SK-N-DZ (cell line): ENCODE measurements at regions not wholly inside any gene's neighbourhood (a gene's known extent, or its start where the extent isn't known, plus 50 kb on each side); places are given as distances from the start of the nearest gene placed in this dataset.
"Not testable (repeated sequence)": the region's sequence is repeated elsewhere in the genome, so short reads cannot be mapped to it uniquely, and the experiment has no call there.

Experiments used
- DNase-seq: peaks from one replicate; pipeline ENCODE4 v3.0.0-alpha.2; 2015; ENCODE audit warnings: low spot score

DNA sequence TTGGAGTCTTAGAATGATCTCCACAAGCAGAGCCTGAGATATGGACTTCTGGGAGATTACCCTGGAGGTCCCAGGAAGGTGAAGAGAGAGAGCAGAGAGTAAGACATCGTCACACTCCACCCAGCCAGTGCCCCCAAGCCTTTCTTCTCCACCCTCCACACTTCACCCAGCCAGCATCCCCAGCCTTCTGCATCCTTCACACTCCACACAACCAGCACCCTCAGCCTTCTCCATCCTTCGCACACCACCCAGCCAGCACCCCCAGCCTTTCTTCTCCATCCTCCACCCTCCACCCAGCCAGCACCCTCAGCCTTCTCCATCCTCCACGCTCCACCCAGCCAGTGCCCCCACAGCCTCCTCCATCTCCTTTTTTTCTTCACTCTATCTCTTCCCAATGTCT is 603.9 kb upstream of the B3GAT1 start:
- no peak for DNase-seq

DNA sequence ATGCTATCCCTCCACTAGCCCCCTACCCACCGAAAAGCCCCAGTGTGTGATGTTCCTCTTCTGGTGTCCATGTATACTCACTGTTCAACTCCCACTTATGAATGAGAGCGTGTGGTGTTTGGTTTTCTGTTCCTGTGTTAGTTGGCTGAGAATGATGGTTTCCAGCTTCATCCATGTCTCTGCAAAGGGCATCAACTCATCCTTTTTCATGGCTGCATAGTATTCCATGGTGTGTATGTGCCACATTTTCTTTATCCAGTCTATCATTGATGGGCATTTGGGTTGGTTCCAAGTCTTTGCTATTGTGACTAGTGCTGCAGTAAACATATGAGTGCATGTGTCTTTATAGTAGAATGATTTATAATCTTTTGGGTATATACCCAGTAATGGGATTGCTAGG is 599.3 kb upstream of the B3GAT1 start:
- not testable (repeated sequence) for DNase-seq

DNA sequence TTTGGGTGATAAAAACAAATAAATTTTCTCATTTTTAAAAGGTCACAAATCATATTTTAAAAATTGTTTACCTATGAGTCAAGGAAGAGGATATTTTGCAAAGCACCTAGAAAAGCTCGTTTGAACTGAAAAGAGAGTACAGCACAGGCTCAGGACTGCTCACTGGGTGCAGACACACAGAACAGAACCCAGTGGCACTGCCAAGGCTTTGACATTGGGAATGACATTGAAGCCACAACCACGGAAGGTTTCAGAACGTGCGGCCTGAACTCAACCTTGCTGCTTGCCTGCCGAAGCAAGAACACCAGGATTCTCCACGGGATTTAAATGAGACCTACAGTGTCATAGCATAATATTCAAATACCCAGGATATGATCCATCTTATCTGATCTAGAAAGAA is 597.1 kb upstream of the B3GAT1 start:
- DNase-seq = no peak

DNA sequence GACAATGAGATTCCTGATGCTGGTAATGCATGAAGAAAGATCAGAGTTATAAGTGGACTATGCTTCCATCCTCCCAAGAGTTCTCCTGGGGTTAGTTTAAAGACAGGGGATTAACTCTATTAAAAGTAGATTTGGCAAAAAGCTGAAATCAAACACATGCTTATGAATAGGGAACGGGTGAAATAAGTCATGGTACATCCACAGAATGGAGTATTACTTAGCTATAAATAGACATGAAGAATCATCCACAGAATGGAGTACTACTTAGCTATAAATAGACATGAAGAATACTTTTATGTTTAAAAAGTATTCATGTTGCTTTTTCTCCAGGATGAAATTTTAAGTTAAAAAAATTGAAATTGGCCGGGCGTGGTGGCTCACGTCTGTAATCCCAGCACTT is 596.4 kb upstream of the B3GAT1 start:
- DNase-seq = no peak

DNA sequence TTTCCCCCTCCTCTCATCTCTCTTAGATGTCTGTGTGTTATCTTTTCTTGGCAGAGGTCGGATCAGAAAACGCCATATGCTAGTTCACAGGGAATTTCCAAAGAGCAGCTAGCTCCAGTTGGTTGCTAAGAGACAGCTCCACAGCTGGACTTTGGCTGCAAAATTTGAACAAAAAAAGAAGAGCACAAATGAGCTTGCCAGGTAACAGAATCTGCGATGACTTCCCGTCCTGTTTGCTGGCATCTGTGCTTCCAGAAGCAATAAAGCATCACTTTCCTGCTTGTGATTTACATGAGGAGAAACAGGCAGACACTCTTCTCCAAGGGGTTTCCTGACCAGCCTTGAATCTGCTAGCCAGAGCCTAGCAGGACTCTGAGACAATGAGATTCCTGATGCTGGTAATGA is 596.0 kb upstream of the B3GAT1 start:
- DNase-seq = no peak

DNA sequence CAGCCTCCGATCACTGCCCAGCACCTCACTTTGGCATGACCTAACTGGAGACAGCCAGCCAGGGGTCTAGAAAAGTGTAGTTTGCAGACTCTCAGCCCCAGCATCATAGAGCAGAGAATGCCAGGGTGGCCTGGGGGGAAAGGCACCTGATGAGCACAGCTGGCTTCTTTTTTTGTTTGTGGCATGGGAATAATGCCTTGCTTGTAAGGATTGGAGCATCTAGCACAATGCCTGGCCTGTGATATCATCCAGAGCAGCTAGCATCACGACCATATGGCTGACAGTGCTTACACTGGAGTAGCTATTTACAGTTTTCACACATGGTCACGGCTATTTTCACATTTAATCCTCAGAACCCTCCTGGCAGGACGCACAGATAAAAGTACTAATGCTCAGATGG is 594.8 kb upstream of the B3GAT1 start:
- DNase-seq = no peak

DNA sequence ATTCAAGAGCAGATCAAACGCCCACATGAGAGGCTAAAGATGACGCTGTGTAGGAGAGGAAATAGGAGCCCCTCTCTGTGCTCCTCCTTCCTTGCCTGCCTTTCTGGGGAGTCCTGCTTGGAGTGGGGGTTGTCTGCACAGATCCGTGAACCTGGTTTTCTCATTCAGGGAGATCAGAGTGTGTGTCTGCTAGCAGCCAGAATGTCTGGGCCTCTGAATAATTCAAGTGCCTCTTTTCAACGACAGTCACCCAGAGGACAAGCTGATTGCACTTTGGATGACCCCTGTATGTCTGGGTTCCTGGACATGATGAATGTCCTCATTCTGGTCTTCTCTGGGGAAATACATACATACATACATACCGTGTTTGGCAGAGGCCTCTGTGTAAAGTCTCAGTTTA is 592.5 kb upstream of the B3GAT1 start:
- no peak for DNase-seq

DNA sequence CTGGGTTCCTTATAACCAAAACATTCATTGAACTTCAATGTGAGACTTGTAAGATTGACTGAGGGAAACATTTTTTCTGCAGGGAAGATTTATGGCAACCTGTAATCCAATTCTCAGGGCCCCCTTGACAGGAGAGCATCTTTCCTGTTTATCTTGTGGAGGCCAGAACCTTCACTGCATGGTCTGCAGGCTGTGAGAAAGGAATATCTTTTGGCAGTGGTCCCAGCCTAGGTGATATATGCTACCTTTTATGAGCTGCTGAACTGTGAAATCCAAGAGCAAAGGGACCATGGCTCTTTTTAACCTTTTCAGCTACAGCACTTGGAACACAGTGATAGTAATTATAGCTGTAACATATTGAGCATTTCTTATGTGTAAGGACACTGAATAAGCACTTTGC is 590.2 kb upstream of the B3GAT1 start:
- no peak for DNase-seq

DNA sequence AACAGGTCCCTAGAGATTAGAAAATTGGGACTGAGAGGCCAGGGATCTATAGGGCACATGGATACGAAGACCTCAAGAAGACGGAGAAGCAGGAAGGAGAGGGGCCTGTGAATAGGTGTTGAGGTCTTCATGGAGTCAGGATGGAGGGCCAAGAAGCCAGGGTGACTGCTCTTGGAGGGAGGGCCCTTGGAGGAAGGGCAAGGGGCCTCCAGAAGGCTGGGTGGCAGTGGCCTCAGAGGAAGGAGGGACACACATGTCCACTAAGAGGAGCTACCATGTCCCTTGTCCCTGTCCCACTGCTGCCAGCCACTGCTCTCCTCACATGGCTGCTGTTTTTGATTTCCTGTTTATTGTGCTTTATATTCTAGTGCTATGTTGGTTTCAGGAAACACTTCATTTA is 589.5 kb upstream of the B3GAT1 start:
- DNase-seq = no peak

DNA sequence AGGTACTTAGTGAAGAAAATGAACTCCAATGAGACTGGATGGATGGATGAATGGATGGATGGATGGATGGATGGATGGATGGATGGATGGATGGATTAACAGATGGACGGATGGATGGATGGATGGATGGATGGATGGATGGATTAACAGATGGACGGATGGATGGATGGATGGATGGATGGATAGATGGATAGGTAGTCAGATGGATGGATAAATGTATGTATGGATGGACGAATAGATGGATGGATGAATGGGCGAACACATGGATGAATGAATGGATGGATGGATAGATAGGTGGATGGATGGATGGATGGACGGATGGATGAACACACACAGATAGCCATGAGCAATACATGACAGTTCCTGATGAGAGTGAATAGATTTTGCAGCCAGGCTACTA is 589.0 kb upstream of the B3GAT1 start:
- DNase-seq = not testable (repeated sequence)

DNA sequence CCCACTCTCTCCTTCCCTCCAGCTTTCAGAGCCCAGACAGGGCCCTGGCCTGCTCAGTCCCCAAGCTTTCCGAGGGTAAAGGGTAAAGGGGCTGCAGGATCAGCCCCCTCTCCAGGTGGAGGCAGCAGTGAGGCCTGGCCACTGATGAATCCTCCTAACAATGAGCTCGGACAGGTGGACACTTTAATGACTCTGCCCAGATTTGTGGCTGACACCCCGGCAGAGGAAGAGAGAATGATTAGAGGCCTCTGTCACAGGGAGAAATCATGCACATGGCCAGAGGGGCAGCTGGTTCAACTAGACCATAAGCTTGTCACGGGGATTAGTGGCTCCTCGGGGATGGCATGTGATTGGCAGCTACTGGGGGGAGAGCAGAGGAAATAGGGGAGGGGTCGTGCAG is 587.5 kb upstream of the B3GAT1 start:
- no peak for DNase-seq

DNA sequence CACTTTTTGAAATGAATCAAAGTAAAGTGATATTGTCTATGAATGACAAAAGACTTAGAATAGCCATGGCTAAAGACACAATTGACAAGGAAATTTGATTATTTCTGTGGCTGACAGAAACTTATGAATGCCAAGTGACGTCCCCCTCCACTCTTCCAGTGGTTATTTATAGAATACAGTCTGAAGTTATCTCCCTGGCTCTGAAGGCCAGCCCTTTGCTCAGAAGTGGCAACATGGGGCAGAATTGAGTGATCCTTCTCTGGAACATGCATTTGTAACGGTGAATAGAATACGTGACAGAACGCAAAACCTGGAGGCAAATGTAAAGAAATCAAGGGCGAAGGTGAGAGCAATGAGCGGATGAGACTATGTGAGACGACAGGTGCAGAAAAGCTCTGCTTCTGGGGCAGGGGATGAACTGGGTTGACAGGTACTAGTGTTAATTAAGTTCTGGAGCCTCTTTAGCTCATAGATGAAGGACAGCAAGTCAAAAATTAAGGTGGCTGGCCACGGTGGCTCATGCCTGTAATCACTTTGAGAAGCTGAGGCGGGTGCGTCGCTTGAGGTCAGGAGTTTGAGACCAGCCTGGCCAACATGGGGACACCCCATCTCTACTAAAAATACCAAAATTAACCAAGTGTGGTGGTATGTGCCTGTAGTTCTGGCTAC is 585.7 kb upstream of the B3GAT1 start:
- DNase-seq = no peak

DNA sequence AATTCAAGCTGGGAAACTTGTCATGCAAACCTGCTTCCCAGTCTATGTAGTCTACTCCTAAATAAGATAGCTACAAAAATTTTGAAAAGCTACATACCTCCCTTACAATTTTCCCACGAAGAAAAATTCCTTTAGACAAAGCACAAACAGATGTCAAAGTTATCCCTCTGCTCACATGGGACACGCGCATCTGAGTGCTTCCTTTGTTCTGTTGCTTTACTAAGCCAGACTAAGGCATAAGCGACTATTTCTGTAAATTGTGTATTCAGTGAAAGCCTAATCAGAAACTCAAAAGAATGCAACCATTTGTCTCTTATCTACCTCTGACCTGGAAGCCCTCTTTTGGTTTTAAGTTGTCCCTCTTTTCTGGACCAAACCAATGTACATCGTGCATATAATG is 583.7 kb upstream of the B3GAT1 start:
- no peak for DNase-seq

DNA sequence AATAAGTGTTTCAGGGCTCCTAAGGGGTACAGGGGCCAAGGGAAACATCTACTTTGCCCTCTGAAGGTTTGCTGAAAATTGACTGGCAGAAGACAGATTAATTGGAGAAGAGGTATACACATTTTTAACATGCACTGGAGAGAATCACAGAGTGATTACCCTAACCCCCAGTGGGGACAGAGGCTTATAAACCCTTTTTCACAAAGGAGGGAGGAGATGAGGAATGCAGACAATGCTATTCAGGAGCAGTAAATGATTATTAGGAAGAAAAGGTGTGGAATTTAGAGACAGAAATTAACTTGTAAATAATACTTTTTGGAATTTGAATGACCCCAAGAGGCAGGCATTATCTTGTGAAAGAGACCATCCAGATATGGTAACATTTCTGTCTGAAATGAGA is 582.4 kb upstream of the B3GAT1 start:
- DNase-seq = no peak

DNA sequence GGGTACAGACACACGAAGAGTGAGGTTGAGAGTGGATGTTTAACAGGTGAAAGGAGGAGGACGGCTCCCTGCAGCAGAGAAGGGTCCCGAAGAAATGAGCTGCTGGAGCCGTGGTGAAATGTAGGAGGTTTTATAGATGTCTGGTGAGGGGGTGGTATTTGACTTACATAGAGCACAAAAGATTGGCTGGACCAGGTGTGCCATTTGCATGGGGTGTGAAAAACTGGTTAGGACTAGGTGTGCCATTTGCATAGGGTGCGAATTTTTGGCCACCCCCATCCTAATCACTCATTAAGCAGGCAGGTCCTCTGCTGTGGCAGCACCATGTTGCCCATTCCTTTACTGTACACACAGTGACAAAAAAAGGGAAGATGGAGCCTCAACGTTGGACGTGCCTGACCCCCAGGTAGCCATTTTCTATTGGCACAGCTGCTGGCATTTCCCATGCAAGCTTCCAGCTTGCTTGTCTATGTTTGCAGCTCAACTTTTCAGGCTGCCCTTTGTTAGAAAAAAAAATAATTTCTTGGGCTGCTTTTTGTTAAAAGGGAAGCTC is 581.7 kb upstream of the B3GAT1 start:
- no peak for DNase-seq

DNA sequence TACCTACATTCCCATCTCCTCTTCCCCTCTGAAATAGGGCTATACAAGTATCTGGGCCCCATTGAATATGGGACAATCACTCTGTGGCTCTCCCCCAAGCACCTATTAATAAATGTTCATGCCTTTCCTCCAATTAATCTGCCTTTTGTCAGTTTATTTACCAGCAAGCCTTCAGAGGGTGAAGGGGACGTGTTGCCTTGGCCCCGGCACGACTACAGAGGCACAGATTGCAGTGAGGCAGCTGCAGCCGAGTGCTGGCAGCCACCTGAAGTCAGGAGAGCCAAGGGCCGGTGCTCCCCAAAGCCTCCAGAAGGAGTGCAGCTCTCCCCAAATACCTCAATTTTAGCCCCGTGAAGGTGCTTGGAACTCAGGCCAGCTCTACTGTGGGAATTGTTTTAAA is 580.9 kb upstream of the B3GAT1 start:
- DNase-seq = no peak

DNA sequence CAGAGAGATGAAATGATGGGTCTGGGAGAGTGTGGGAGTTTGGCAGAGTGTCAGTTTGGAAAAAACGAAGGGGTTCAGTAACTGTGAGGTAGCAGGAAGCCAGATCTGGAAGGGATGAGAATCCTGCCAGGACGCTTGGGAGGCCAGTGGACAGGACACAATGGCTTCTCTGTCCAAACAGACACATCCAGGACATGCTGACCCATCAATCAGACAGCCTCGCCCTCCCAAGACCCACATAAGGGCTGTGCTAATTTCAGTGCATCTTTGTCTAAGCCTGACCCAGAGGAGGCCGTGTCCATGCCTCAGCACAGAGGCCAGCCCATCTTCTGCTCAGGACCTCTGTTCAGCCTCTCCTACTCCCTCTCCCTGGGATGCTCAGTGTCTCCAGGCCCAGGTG is 576.5 kb upstream of the B3GAT1 start:
- no peak for DNase-seq

DNA sequence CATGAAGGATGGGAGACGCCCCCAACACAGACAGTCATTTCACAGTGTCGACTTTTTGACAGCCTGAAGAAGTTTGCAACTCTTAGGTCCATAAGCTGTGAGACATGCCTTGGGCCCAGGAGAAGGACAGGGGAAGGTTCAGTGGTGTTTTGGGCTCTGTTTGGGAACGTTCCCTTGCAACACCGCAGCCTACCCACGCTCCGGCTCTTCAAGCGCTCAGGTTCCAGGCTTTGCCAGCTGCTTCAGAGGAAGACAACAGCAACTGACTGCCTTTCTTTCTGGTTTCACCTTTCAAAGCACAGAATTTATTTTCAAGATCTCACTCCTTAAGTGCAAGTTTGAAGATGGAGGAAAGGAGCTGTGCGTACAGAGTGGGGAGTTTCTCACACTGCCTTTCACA is 575.8 kb upstream of the B3GAT1 start:
- no peak for DNase-seq

DNA sequence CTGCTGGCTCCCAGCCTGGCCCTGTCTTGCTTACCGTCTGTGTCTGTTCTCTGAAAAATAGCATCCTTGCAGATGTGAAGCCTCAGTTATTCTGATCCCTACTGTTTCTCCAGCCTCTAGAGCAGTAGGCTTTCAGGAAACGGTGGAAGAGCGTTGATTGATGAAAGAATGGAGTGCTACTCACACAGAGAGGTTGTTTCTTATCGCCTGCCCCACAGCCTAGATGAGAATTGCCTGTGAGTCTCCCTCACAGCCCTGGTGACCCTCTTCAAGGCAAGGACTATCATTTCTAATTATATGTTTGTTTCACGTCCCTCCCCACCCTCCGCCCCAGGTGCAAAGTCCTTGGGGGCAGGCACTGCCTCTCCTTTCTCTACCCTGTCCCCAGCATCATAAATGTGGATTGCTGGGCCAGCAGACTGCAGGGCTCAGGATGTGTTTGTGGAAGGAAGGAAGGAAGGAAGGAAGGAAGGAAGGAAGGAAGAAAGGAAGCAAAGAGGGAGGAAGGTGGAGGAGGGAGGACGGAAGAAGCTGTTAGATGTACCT is 575.3 kb upstream of the B3GAT1 start:
- no peak for DNase-seq

DNA sequence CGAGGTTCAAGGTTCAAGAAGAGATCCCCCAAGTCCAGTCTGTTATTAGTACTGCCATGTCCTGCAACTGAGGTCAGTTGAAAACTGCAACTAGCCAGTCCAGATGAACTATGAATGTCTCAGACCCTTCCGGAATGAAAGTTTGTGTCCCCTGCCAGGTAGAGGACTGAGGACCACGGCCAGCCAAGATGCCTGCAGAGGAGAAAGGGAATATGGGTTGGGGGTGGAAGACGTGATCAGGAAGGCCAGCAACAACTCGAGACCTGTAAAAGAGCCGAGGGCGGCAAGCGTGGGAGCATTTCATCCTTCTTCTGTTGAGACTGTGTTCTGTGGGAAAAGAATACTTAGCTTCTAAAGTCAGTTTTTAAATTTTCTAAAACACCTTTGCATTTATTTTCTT is 572.4 kb upstream of the B3GAT1 start:
- DNase-seq = no peak

DNA sequence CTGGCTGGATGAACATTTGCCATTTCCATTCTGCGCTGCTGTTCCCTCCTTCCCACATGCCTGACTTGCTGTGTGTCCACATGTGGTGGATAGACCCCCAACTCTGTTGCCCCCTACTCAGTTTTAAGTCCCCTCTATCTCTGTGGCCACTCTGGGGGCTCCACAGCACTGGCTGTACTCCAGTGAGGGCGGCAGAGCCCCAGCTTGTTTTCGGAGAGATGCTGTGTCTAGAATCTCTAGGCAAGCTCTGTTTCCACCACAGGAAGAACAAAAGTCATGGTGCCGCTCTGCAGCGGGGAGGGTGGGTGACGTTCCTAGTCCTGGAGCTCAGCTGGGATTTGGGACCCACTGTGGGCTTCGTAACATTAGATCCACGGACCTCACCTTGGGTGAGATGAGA is 570.4 kb upstream of the B3GAT1 start:
- DNase-seq = not testable (repeated sequence)

DNA sequence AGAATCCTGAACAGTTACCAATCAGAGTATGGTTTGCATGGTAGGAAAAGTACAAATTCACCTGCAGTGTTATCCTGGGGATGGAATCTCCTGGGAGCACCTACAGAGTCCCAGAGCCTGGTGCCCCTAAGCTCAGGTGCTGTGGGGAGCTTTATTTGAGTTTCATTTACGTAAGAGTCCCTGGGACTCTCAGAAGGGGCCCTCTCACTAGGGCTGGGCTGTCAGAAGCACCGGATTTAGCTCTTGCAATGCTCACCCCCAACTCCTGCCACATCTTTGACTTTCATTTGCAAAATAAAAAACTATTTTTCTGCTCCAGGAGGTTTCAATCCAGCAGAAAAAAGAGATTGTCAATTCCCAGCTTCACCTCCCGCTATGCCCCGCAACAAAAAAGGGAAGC is 569.8 kb upstream of the B3GAT1 start:
- no peak for DNase-seq

DNA sequence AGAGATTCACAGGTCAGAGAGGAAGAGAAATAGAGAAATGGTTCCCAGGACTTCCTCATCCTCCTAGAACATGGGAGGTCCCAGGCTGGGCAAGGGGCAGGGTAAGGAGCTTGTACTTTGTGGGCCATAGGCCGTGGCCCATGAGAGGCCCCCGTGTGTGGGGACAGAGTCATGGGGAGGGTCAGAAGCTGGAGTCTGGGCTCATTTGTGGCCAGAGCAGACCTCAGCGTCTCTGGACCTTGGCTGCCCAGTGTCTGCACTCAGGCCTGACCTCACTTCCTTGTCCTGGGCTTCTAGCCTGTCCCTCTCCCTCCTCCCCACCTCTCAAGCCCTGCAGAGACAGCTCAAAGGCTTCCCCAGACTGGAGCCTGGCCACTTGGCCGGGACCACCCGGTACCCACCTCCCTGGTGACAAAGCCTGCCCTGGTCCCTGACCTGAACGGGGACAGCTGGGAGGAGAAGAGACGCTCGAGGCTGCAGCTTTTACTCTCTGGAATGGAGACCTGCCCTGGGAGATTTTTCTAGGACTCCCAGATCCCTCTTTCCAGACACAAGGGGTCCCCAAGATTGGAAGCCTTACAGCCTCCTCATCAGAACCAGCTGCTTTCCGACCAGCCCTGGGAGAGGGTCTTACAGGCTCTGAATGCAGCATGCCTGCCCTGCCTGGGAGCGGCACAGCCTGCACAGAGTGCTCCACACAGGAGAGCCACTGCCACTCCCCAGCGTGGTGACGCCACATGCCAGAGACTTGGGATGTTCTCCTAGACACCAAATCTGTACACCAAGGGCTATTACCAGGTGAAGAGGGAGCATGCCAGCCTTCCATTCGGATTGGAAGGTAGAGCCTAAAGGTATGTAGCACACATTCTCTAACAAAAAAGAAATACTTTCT is 569.0 kb upstream of the B3GAT1 start:
- DNase-seq = no peak
